Progenitor cell of endocrine pancreas (in vitro differentiated cells): ENCODE measurements at regions not wholly inside any gene's neighbourhood (a gene's known extent, or its start where the extent isn't known, plus 50 kb on each side); places are given as distances from the start of the nearest gene placed in this dataset.
"Not testable (repeated sequence)": the region's sequence is repeated elsewhere in the genome, so short reads cannot be mapped to it uniquely, and the experiment has no call there.

Experiments used
- DNase-seq: peaks from one replicate; pipeline ENCODE4 v3.0.0; 2021; ENCODE audit warnings: low spot score; ENCODE audit not compliant: unreplicated experiment
- H3K27ac Mint-ChIP-seq: 2 replicates; pipeline ENCODE4 v1.8.0; 2021; ENCODE audit warnings: mild to moderate bottlenecking, moderate library complexity, mixed read lengths
- H3K27me3 Mint-ChIP-seq: 2 replicates; pipeline ENCODE4 v1.8.0; 2021; ENCODE audit warnings: mixed read lengths
- H3K36me3 Mint-ChIP-seq: 2 replicates; pipeline ENCODE4 v1.8.0; 2022; ENCODE audit warnings: mixed read lengths; ENCODE audit not compliant: insufficient read depth
- H3K4me1 Mint-ChIP-seq: 2 replicates; pipeline ENCODE4 v1.8.0; 2021; ENCODE audit warnings: low read depth, mixed read lengths
- H3K4me3 Mint-ChIP-seq: 2 replicates; pipeline ENCODE4 v1.8.0; 2021; ENCODE audit warnings: low read depth, mild to moderate bottlenecking, moderate library complexity, mixed read lengths
- H3K9me3 Mint-ChIP-seq: 2 replicates; pipeline ENCODE4 v1.8.0; 2021; ENCODE audit warnings: low read depth, mixed read lengths
- TF ChIP-seq, protein P1 (sequence below): fragments of 200-600 bp; sonication (generic); IDR thresholded peaks from one replicate; pipeline ENCODE4 v1.5.0; 2021; ENCODE audit warnings: antibody characterized with exemption, mild to moderate bottlenecking; ENCODE audit not compliant: unreplicated experiment

DNA sequence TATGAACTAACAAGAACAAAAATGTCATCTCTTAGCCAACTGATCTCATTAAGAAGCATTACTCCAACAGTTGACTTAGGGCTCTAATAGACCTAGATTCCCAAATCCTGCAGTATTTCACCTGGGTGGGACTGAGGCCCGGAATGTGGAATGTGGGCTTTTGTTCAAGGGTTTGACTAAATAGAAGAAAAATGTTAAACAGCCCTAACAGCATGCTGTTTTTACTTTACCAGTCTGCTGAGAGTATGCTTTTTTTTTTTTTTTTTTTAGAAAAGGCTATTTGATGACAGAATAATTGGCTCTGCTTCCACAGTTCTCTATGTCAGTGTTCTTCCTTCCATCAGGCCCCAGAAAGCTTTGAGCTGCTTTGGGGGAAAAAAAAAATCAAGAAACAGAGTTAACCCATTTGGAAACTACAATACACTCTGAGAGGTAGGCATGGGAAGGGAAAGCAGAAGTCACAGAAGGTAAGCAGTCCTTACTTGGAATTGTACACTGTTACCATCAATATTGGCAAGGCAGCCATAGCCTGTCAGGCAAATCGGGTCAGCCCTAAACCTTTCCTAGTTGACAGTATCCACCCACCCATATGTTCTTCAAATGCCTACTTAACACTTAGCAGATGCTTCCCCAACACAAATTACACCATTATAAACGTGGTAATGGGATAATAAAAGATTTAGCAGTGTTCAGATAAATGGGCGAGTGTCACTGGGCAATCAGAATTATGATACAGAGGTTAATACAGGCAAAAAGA lies 224.2 kb downstream of the CNTN3 start:
- no peak overlapping the region for H3K27ac Mint-ChIP-seq
- H3K27me3 Mint-ChIP-seq, result no peaks in the 10 kb centered on the region
- H3K9me3 Mint-ChIP-seq, result no peaks in the 10 kb centered on the region
- TF ChIP-seq, protein P1, sequence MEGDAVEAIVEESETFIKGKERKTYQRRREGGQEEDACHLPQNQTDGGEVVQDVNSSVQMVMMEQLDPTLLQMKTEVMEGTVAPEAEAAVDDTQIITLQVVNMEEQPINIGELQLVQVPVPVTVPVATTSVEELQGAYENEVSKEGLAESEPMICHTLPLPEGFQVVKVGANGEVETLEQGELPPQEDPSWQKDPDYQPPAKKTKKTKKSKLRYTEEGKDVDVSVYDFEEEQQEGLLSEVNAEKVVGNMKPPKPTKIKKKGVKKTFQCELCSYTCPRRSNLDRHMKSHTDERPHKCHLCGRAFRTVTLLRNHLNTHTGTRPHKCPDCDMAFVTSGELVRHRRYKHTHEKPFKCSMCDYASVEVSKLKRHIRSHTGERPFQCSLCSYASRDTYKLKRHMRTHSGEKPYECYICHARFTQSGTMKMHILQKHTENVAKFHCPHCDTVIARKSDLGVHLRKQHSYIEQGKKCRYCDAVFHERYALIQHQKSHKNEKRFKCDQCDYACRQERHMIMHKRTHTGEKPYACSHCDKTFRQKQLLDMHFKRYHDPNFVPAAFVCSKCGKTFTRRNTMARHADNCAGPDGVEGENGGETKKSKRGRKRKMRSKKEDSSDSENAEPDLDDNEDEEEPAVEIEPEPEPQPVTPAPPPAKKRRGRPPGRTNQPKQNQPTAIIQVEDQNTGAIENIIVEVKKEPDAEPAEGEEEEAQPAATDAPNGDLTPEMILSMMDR, result no peak
- no peak for DNase-seq
- no peak overlapping the region for H3K4me3 Mint-ChIP-seq
- peaks cover 11% of the 10 kb centered on the region for H3K4me1 Mint-ChIP-seq
- H3K36me3 Mint-ChIP-seq, result no peaks in the 10 kb centered on the region

DNA sequence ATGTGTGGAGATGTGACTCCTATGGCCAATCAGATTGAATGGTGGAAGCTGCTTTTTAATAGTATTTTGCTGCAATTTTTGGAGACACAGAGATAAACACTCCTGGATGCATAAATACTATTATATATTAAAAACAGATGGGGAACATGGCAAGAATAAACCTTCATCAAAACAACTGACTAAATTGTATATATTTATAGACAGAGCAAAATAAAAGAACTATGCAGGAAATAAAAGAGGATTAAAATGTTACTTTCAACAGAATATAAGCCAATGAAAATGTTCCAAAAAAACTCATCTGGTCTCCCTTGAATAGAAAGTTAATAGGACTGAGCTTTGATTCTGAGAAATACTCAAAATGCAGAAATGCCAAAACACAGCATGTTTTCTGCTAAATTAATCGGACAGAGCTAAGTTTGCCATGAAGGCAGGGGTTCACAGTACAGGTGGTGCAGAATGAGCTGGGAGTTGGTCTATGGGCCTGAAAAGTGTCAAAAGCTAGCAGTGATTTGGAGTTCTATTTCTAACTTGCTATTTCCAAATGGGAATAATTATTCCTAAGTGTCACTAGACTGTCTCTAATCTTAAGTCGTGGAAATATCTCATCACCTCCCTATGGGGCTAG lies 227.2 kb downstream of the CNTN3 start:
- H3K27ac Mint-ChIP-seq, result no peak overlapping the region
- TF ChIP-seq, protein P1, result no peak
- no peak overlapping the region for H3K4me3 Mint-ChIP-seq
- no peaks in the 10 kb centered on the region for H3K4me1 Mint-ChIP-seq
- no peaks in the 10 kb centered on the region for H3K36me3 Mint-ChIP-seq
- no peaks in the 10 kb centered on the region for H3K9me3 Mint-ChIP-seq
- no peak for DNase-seq
- no peaks in the 10 kb centered on the region for H3K27me3 Mint-ChIP-seq

DNA sequence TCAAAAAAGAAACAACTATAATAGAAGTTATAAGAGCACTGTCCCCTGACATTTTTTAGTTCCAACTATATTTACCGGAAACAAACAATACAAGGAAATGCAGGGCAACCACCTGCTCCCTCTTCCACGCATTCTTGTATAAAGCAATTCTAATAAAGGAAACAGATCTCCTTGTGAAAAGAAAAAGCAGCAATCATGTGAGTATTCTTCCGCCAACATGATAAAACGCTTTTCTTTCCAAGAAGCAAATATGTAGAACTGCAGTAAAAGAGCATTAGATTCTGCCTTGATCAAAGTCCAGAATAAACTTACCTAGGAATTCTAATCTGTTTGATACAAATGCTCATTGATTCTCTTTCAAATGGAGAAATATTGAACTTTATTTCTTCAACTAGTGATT lies 230.3 kb downstream of the CNTN3 start:
- Mint-ChIP-seq H3K27me3 (no peaks in the 10 kb centered on the region), H3K4me3 (no peak overlapping the region), H3K27ac (no peak overlapping the region), H3K4me1 (no peaks in the 10 kb centered on the region), H3K36me3 (peaks cover 1% of the 10 kb centered on the region), H3K9me3 (no peaks in the 10 kb centered on the region)
- DNase-seq, result no peak
- TF ChIP-seq, protein P1, result no peak

DNA sequence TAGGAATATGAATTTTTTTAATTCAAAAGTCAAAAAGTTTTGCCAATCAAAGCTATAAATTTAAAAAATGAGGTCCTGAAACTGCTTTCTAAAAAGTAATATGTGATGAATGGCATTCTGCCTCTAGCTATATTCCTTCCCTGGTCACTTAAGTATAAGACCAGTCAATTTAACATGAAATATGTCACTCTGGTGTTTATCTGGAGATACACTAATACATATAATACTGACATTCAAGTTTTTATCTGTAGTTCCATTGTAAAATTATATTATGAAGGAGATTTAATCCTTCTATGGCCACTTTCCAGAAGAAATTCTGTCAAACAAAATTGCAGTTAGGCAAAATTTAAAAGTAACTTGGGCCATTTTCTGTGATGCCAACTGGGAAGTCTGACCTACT lies 236.8 kb downstream of the CNTN3 start:
- no peaks in the 10 kb centered on the region for H3K27me3 Mint-ChIP-seq

DNA sequence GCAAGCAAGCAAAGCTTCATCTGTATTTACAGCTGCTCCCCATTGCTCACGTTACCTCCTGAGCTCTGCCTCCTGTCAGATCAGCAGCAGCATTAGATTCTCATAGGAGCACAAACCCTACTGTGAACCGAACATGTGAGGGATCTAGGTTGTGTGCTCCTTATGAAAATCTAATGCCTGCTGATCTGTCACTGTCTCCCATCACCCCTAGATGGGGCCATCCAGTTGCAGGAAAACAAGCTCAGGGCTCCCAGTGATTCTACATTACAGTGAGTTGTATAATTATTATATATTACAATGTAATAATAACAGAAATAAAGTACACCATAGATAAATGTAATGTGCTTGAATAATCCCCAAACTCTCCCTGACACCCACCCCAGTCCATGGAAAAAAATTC lies 238.1 kb downstream of the CNTN3 start:
- not testable (repeated sequence) for H3K27ac Mint-ChIP-seq, H3K36me3 Mint-ChIP-seq, H3K9me3 Mint-ChIP-seq, H3K27me3 Mint-ChIP-seq, H3K4me3 Mint-ChIP-seq, DNase-seq
- H3K4me1 Mint-ChIP-seq, result peaks cover 23% of the 10 kb centered on the region

More for the DNA sequence above, 236.8 kb downstream of the CNTN3 start:
- H3K36me3 Mint-ChIP-seq, result peaks cover 1% of the 10 kb centered on the region
- no peak overlapping the region for H3K4me3 Mint-ChIP-seq
- TF ChIP-seq, protein P1, result no peak
- no peak for DNase-seq
- peaks cover 4% of the 10 kb centered on the region for H3K9me3 Mint-ChIP-seq
- H3K27ac Mint-ChIP-seq, result no peak overlapping the region
- peaks cover 12% of the 10 kb centered on the region for H3K4me1 Mint-ChIP-seq

DNA sequence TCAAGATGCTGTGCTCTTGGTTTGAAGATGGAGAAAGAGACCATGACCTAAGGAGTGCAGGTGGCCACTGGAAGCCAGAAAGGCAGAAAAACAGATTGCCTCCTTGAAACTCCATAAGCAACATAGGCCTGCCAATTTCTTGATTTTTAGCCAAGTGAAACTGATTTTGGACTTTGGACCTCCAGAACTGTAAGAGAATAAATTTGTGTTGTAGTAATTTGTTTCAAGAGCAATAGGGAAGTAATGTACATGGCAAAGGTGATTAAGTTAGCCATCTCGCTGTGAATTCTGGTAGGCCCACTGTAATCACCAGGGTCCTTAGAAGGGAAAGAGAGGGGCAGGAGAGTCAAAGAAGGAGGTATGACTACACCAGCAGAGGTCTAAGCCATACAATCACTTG lies 238.8 kb downstream of the CNTN3 start:
- no peak overlapping the region for H3K27ac Mint-ChIP-seq
- TF ChIP-seq, protein P1, result no peak
- peaks cover 23% of the 10 kb centered on the region for H3K4me1 Mint-ChIP-seq
- peaks cover 4% of the 10 kb centered on the region for H3K9me3 Mint-ChIP-seq
- H3K4me3 Mint-ChIP-seq, result no peak overlapping the region
- DNase-seq, result no peak
- peaks cover 1% of the 10 kb centered on the region for H3K36me3 Mint-ChIP-seq
- H3K27me3 Mint-ChIP-seq, result no peaks in the 10 kb centered on the region
